GM19468 (cell line): ENCODE measurements at regions not wholly inside any gene's neighbourhood (a gene's known extent, or its start where the extent isn't known, plus 50 kb on each side); places are given as distances from the start of the nearest gene placed in this dataset.

Experiments used
- ATAC-seq: cut with Tn5 transposase; IDR thresholded peaks from one replicate; pipeline ENCODE4 v1.9.1; 2021; ENCODE audit warnings: mild to moderate bottlenecking, moderate library complexity, moderate number of reproducible peaks; ENCODE audit not compliant: unreplicated experiment; ENCODE audit errors: extremely low read depth

DNA sequence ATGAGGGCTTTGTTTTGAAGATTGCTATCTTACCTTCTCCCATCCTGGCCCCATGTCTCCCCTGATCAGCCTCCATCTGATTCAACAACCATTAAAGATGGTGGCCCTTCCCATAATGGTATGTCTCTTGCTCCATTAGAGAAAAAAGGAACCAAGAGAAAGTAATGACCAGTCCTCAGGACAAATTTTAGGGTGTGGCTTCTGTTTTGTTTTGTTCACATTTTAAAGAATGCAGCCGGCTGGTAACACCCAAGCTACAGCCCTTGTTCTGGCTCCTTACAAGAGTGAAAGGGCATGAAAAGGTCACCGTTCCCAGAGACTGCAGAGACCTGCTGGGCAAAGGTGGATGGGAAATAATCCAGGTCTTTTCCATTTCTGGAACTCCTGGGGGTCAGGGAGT lies 287.9 kb upstream of the NEBL start:
- ATAC-seq, result no peak

- ATAC-seq, result no peak
These were observed 287.1 kb upstream of the NEBL start for GRCh38 chr10:21184216-21184615.

GRCh38 chr10:21183025-21183424 lies 285.9 kb upstream of the NEBL start:
- no peak for ATAC-seq

GRCh38 chr10:21181451-21181850 lies 284.3 kb upstream of the NEBL start:
- no peak for ATAC-seq

DNA sequence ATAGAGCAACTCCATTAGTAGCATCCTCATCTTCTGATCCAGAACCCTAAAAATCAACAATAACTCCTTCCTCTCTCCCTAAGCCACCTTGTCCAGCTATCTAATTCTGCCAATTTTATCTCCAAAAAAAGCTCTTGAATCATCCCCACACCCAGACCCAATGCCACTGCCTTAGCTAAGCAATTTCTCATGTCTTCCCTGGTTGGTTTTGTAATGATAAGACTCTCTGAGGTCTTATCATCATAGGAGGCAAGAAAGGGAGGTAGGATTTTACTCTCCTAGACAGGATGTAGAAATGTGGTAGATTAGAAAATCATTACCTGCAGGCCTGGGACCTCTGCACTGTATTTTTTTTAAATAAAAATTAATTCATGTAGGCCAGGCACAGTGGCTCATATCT lies 283.5 kb upstream of the NEBL start:
- ATAC-seq, result no peak

DNA sequence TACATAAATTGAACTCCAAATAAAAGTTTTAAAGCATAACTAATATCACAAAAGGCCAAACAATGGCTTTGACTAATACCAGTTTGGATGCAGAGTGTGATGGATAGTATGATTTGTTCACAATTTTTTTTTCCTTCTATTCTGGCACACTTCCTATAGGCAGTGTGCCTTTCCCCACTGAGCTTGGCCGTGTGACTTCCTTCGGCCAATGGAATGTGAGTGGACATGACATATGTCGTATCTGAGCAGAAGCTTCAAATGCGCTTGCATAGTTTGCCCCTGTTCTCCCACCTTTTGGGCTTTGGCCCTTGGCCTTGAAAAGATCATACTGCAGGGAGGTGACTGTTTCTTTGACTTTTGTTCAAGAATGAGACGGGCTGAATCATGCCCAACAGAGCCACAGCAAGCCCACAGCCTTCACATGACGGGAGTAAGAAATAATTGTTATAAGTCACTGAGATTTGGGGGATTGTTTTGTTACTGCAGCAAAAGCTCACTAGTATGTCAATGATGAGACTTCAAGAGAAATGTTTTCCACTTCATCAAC lies 279.9 kb upstream of the NEBL start:
- ATAC-seq, result no peak

DNA sequence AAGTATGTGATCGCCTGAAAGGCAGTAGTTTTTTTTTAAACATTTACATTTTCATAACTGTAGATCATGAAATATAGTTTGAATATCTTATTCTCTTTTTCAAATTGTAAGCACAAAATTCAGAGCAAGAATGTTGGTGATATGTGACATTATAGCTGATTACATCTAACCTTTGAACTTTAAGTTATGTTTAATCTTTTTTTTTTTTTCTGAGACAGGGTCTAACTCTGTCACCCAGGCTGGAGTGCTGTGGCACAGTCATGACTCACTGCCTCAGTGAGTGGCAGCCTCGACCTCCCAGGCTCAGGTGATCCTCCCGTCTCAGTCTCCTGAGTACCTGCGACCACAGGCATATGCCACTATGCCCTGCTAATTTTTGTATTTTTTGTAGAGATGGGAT lies 278.7 kb upstream of the NEBL start:
- ATAC-seq, result no peak

GRCh38 chr10:21174715-21175495 lies 277.8 kb upstream of the NEBL start:
- ATAC-seq, result no peak

DNA sequence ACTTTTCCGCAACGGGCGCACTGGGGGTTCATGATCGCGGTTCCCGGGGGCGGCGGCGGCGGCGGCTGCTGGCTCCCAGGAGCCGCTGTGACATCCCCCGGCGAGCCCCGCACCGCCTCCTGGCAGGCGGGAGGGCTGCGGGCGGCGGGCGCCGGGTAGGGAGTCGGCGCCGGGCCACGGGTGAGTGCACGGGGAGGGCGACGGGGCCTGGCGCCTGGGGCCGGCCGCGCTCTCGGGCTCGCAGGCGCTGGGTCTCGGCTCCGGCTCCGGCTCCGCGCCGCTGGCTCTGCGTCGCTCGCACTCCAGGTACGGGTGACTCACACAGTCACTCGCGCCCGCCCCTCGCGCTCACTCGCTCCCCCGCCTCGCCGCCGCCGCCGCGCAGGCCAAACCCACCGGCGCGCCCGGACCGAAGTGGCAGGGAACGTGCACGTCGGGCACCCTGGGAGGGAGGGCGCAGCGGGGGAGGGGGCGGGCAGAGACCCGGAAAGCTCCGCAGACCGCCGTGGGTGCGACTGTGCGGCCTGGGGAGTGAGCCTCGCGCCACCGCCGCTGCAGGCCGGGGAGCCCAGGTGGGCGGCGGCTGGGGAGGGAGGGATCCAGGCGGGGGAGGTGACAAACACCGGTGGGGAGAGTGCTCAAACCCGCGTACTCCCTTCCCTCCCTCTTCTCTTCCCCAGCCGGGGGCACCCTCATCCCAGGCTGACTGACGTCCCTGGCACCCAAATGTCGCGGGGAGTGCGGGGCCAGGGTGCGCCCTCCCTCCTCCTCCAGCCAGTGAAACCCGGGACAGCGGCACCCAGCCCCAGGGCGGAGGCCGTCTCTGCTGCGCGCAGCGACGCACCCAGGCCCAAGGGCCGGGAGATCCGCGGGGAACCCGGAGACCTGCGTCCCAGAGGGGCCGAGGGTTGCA lies 276.9 kb upstream of the NEBL start:
- no peak for ATAC-seq

GRCh38 chr10:21172930-21173801 lies 276.1 kb upstream of the NEBL start:
- no peak for ATAC-seq

- no peak for ATAC-seq
These were observed 275.4 kb upstream of the NEBL start for GRCh38 chr10:21172542-21172929.

DNA sequence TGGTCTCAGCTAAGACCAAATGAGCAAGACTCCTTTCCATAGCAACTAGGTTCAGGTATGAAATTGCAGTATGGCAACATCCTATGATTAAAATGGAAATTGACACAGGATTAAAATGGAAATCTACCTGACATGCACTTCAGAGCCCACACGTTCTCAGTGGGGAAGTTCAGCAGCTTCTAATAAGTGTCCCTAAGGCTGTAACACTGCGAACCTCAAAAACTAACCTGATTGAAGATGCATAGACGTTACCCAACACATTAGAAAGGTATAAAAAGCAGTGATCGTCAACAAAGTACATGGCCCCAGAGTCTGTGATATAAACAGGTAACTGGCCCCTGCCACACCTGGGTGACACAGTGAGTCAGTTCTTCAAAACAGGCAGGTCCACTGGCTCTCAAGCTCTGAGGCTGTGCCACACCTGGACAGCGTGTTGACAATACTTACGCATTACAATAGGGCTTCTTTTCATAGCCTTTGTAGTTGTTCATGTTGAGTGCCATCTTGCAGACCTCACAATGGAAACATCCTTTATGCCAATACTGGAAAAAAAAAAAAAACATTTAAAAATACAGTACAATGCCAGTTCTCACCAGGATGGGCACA lies 274.9 kb upstream of the NEBL start:
- no peak for ATAC-seq

DNA sequence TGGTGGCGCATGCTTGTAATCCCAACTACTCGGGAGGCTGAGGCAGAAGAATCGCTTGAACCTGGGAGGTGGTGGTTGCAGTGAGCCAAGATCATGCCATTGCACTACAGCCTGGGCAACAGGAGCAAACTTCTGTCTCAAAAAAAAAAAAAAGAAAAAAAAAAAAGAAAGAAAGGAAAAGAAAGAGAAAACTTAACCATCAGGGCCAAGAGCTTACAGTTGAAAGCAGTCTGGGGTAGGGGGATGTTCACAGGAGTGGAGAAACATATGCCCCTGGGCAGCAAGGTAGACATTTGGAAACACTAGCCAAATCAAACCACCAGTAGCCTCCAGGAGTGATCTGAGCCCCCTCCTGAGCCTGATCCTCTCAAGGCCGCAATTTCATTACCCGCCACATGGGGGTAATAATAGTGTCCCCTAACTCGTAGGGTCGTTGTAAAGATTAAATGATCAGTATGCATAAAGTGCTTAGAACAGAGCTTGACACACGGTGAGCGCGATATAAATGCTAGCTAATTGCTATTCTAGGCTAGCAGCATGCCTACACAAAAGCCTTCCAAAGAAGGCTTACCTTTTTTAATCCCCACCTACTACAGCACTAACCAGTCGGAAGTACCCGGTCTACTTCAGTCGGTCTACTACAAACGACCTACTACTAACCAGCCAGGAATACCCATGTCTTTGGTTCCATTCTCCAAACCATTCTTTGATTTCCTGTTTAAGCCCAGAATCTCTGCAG lies 274.3 kb upstream of the NEBL start:
- ATAC-seq, result no peak

- ATAC-seq, result no peak
These were observed 273.1 kb upstream of the NEBL start for GRCh38 chr10:21170216-21170615.

- no peak for ATAC-seq
These were observed 272.2 kb upstream of the NEBL start for GRCh38 chr10:21169271-21169670.

DNA sequence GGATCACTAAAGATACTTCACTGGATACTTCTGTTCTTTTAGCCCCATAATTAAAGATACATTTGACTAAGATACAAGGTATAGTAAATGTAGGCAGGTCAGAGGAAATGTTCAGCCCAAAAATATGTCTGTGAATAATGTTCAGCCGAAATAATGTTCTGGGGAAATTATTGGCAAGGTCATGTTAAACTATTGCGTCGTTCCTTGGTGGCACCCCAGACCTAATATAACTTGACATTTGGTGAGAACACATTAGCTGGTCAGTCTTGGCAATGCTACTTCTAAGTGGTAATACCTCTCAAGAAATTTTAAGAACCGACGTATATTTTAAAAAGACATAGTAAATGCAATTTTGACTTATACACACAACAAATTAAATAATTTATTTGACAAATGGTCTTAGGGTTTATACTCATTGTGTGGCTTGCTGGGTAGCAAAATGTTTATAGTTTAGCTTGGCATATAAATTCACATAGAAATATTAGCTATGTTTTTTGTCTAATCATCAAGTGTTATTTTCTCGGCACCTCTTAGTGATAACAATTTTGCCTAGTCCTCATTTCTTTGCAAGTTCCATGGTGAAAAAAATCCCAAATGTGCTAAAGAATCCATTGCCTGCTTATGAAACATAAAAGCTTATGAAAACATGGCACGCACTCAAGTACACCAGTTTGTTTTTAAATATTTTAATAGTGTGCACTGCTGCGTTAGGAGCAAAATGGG lies 270.3 kb upstream of the NEBL start:
- no peak for ATAC-seq

- ATAC-seq, result no peak
These were observed 269.6 kb upstream of the NEBL start for GRCh38 chr10:21166557-21167287.

DNA sequence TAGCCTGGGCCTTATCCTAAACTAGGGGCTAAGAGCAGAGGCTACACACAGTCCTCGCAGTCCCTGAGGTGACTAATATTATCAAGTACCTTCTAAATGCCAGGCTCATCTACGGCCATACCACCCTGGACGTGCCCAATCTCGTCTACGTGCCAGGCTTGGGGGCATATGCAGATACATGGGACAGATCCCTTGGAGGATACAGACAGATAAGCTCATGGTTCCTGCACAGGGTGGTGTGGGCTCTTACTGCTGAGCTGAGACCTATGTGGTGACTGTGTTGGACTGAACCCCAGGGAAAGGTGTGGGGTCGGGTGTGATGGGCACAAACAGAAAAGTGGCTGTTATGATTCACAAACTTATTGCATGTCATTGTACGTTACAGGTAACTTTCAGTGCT lies 268.4 kb upstream of the NEBL start:
- ATAC-seq, result no peak
